ENCODE measurements at regions not wholly inside any gene's neighbourhood (a gene's known extent, or its start where the extent isn't known, plus 50 kb on each side); places are given as distances from the start of the nearest gene placed in this dataset.

- H3K4me3 ChIP-seq (ENCODE audit: low read length in 3 of 3): no peak overlapping the region
- DNase-seq (no peak), FAIRE-seq (no peak)
- H3K9me3 ChIP-seq (ENCODE audit: control insufficient read depth in 2 of 3, insufficient read depth in 1 of 3, low read length in 3 of 3): peaks cover 0 to 4% (median 0%) of the 10 kb centered on the region in 3 donors
- no peak overlapping the region for H3K27ac ChIP-seq (ENCODE audit: low read depth in 2 of 2, low read length in 2 of 2)
- no peaks in the 10 kb centered on the region for H3K4me1 ChIP-seq (ENCODE audit: control insufficient read depth in 2 of 3, insufficient read depth in 2 of 3, low read depth in 1 of 3, low read length in 3 of 3)
- no peaks in the 10 kb centered on the region for H3K27me3 ChIP-seq (ENCODE audit: control insufficient read depth, insufficient read depth, low read length)
- H3K9ac ChIP-seq (ENCODE audit: low read length in 3 of 3): no peak overlapping the region
- intact Hi-C loops (cut with DNase I): no loop called here
- H3K36me3 ChIP-seq (ENCODE audit: control insufficient read depth in 2 of 3, insufficient read depth in 3 of 3, low read length in 3 of 3): no peaks in the 10 kb centered on the region
- no peak for TF ChIP-seq CTCF (IDR thresholded peaks at IDR 0.05; ENCODE audit: borderline replicate concordance, extremely low read depth, insufficient read depth)
These were observed 355.8 kb downstream of the CCSER2 start for GRCh38 chr10:84683980-84684740.

- FAIRE-seq (no peak), DNase-seq (no peak)
- Histone ChIP-seq H3K4me3 (ENCODE audit: low read length in 3 of 3) (no peak overlapping the region), H3K27me3 (ENCODE audit: control insufficient read depth, insufficient read depth, low read length) (no peaks in the 10 kb centered on the region), H3K9me3 (ENCODE audit: control insufficient read depth in 2 of 3, insufficient read depth in 1 of 3, low read length in 3 of 3) (peaks cover 0 to 4% (median 0%) of the 10 kb centered on the region in 3 donors), H3K9ac (ENCODE audit: low read length in 3 of 3) (no peak overlapping the region), H3K36me3 (ENCODE audit: control insufficient read depth in 2 of 3, insufficient read depth in 3 of 3, low read length in 3 of 3) (no peaks in the 10 kb centered on the region), H3K4me1 (ENCODE audit: control insufficient read depth in 2 of 3, insufficient read depth in 2 of 3, low read depth in 1 of 3, low read length in 3 of 3) (no peaks in the 10 kb centered on the region), H3K27ac (ENCODE audit: low read depth in 2 of 2, low read length in 2 of 2) (no peak overlapping the region)
- TF ChIP-seq CTCF (IDR thresholded peaks at IDR 0.05; ENCODE audit: borderline replicate concordance, extremely low read depth, insufficient read depth): no peak
- intact Hi-C loops (cut with DNase I): no loop called here
These were observed 356.8 kb downstream of the CCSER2 start for GRCh38 chr10:84685047-84685660.

GRCh38 chr10:84693006-84693405 lies 364.6 kb downstream of the CCSER2 start:
- DNase-seq: no peak
- TF ChIP-seq CTCF (IDR thresholded peaks at IDR 0.05; ENCODE audit: borderline replicate concordance, extremely low read depth, insufficient read depth): no peak
- no peak for FAIRE-seq
- intact Hi-C loops (cut with DNase I): no loop called here
- H3K9me3 ChIP-seq (ENCODE audit: control insufficient read depth in 2 of 3, insufficient read depth in 1 of 3, low read length in 3 of 3): peaks cover 0 to 3% (median 0%) of the 10 kb centered on the region in 3 donors
- no peak overlapping the region for H3K4me3 ChIP-seq (ENCODE audit: low read length in 3 of 3)
- H3K36me3 ChIP-seq (ENCODE audit: control insufficient read depth in 2 of 3, insufficient read depth in 3 of 3, low read length in 3 of 3): no peaks in the 10 kb centered on the region
- H3K9ac ChIP-seq (ENCODE audit: low read length in 3 of 3): no peak overlapping the region
- H3K27me3 ChIP-seq (ENCODE audit: control insufficient read depth, insufficient read depth, low read length): no peaks in the 10 kb centered on the region
- H3K4me1 ChIP-seq (ENCODE audit: control insufficient read depth in 2 of 3, insufficient read depth in 2 of 3, low read depth in 1 of 3, low read length in 3 of 3): no peaks in the 10 kb centered on the region
- H3K27ac ChIP-seq (ENCODE audit: low read depth in 2 of 2, low read length in 2 of 2): no peak overlapping the region

Measured in kidney (tissue), 13 donors.